HG03354 (cell line): ENCODE measurements at regions not wholly inside any gene's neighbourhood (a gene's known extent, or its start where the extent isn't known, plus 50 kb on each side); places are given as distances from the start of the nearest gene placed in this dataset.
A peak's percentile ranks its signal among the peaks of the same experiment; 100 is the strongest.

Source experiments
- ATAC-seq: cut with Tn5 transposase; IDR thresholded peaks from one replicate; pipeline ENCODE4 v1.9.1; 2021; ENCODE audit warnings: mild to moderate bottlenecking; ENCODE audit not compliant: unreplicated experiment, poor library complexity, severe bottlenecking

- ATAC-seq = no peak
Observed at GRCh38 chr2:196247976-196248280, 76.5 kb upstream of the STK17B start.

- no peak for ATAC-seq
Observed at GRCh38 chr2:196248467-196249094, 77.2 kb upstream of the STK17B start.

GRCh38 chr2:196249171-196249570, 77.8 kb upstream of the STK17B start:
- ATAC-seq = no peak

- peak; percentile 88 for ATAC-seq
Observed at GRCh38 chr2:196249860-196250259, 78.5 kb upstream of the STK17B start.

DNA sequence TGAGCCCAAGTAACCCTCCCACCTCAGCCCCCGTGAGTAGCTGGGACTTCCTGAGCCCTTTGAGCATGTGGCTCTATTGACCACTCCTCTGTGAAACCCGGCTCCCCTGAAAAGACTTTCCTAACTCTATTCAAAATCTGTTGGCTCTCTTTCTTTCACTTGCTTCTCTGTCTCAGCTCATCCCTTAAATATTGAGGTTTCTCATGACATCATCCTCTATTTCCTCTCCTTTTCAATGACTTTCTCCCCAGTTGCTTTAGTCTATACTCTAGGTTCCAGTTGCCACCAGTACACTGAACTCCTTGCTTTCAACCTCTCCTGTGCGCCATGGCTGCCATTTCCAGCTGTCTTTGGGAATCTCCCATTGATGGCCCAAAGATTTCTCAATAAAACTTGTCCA, 79.8 kb upstream of the STK17B start:
- no peak for ATAC-seq

DNA sequence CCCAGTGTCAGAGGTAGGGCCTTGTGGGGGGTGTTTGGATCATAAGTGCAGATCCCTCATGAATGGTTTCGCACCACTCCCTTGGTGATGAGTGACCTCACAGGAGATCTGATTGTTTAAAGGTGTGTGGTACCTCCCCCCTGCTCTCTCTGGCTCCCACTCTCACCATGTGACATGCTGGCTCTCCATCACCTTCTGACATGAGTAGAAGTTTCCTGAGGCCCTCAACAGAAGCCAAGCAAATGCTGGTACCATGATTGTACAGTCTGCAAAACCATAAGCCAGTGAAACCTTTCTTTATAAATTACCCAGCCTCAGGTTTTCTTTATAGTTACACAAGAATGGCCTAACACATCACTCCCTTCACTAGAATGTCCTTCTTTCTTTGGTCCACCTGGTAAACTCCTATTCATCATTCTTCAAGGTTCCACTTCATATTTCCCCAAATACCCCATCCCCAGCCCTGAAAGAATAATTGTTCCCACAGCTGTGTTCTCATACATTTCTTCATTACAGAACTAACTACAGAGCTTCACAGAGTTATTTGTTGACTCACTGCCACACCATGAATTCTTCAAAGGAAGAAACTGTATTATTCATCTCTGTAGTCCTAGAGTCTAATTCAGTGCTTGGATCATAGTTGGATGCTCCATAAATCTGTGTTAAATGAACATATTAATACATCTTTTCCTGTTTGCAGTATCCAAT, 81.2 kb upstream of the STK17B start:
- ATAC-seq = no peak

GRCh38 chr2:196253116-196253480, 81.7 kb upstream of the STK17B start:
- ATAC-seq = no peak

DNA sequence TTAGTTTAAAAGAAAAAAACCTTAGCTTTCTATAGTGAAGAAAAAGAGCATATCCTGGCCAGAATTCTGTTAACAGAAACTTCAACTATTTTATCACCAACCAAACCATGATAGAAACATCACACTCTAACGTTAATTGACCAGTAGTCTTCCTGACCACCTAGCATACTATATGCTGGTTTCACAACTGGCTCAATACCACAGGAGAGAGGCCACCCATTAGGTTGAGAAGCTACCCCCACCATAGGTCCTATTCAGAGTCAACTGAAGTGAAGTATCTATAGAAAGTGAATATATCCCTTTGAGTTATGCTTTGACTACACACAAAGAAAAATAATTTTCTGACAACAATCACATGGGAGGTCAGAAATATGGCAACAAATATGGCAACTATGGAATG, 85.2 kb upstream of the STK17B start:
- no peak for ATAC-seq

DNA sequence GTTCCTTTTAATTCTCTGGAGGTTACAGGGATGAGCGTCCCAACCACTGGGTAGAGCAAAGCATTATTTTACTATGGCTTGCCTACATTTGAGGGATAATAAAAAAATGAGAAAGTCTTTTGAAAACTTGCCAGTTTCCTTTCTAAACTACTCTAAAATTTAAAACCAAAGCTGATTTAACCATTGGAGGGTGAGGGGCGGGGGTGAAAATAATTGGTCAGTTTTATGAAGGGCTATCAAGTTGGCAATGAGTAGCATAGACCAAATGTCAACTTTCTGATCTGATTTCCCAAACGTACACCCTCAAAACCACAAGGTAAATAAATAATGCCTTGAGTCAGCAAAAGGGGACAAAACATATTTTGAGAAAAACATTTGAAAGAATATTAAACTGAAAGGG, 85.7 kb upstream of the STK17B start:
- no peak for ATAC-seq

DNA sequence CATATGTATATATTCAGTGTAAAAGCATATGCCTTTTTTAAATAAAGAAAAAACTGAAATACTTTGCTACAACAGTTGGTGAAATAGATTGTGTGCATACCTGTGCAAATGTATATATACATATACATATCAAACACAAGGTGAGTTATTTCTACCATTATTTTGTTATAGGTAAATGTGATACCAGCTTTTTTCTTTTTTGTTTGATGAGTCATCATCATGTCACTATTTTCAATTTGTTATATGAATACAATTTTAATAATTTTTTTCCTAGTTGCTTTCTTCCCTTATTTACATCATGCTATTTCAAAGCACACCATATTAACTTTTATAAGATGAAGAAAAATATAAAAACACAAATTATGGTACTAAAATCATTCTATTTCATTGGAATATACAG, 87.0 kb upstream of the STK17B start:
- no peak for ATAC-seq

- ATAC-seq = peak; percentile 30
Observed at GRCh38 chr2:196259507-196260481, 88.4 kb upstream of the STK17B start.

- no peak for ATAC-seq
Observed at GRCh38 chr2:196260546-196260945, 89.2 kb upstream of the STK17B start.

DNA sequence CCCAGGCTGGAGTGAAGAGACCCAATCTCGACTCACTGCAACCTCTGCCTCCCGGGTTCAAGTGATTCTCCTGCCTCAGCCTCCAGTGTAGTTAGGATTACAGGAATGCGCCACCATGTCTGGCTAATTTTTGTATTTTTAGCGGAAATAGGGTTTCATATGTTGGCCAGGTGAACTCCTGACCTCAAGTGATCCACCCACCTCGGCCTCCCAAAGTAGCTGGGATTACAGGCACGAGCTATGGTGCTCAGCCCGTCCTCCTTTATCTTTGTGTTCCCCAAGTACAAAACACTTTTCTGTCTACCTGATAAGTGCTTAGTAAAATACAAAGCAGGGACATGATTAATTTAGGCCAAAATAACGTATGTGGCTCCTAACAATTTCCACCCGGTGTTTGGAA, 91.2 kb upstream of the STK17B start:
- ATAC-seq = no peak

DNA sequence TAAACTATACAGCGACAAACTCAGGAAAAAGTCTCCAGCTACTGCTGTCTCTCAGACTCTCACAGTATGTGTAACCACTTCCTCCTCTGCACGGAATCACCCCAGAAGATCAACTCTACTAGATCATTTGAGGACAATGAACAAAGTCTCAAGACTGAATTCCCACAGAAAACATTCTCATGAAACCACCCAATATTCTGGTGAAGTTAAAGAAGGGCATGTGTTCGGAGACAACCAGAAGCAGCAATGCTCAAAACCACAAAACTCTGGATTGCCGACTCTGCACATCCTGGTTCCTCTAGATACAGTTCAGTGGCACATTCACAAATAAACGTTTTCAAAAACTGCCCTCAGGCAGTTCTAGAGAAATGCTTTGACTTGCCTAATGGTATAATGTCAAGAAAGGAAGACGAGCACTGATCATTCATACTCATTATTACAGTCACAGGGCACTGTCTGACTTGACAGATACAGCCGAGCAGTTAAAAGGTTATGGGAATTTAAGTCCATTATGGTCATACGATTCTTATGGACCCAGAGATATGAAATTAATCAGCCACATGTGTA, 91.9 kb upstream of the STK17B start:
- peak; percentile 93 for ATAC-seq

DNA sequence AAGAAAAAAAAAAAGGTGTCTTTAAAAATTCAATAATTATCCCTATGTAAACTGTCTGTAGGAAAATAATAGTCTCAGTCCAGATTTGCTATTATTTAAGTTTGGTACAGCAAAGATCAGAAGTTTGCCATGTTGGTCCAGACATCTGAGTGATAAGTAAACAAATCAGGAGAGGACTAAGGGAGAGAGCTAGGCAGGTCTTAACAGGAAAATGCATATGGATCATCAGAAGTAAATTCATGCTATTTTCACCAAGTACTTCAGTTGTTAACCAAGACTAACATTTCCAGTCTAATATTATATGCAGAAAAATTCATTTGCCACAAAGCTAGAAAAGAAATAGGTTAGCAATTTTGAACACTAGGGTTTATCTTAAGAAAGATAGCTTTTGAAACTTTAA, 95.0 kb upstream of the STK17B start:
- ATAC-seq = no peak

DNA sequence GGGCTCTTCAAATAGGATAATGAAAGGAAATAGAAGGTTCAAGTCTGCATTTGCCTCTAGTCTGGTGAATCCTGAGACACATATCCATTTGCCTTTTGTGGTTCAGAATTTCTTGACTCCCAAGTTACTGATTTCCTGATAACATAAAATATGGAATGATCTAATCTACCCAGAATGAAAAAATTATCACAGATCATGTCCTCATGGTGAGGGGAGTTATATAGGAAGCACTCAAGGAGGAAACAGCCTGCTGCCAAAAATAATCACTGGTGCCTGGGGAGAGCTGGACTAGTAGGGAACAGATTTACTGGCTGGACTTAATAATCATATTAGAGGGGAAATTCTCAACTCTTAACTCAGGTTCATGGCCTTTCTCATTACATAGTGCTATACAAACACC, 95.5 kb upstream of the STK17B start:
- no peak for ATAC-seq

DNA sequence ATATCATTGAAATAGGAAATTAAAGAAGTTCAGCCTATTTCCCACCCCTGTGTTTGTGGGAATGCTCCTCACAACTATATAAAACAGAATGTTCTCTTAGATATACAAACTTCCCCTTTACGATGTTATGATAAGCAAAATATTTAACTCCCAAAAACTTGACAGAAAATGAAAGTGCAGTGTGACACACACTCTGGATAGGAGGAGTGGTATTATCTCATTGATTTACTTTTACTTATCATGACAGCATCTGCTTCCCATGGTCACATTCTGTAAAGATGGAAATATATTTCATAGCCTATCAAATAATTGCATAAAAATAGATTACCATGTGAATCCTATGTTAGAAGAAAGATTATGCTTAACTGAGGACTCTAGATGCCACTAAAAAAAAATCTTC, 96.6 kb upstream of the STK17B start:
- ATAC-seq = no peak

GRCh38 chr2:196268538-196269338, 97.4 kb upstream of the STK17B start:
- ATAC-seq = peak; percentile 69

GRCh38 chr2:196271795-196272194, 100.4 kb upstream of the STK17B start:
- ATAC-seq = no peak

- ATAC-seq = no peak
Observed at GRCh38 chr2:196274387-196274809, 103.0 kb upstream of the STK17B start.
